Adrenal gland (tissue), 9 donors: ENCODE measurements at regions not wholly inside any gene's neighbourhood (a gene's known extent, or its start where the extent isn't known, plus 50 kb on each side); places are given as distances from the start of the nearest gene placed in this dataset.

Experiments used
- DNase-seq, 7 donors: peaks; one replicate each; pipeline ENCODE4 v3.0.0-alpha.2; 2019 to 2020
- H3K27ac ChIP-seq, 5 donors: fragments of 200-600 bp; sonication (generic) in 4 of 5; 1 replicate in 3 of 5; 2 replicates in 2 of 5; pipeline versions ENCODE4 v1.5.1 to v1.8.0; 2016 to 2020; ENCODE audit warnings: mild to moderate bottlenecking in 1 of 5
- H3K27me3 ChIP-seq: fragments of 200-600 bp; 2 replicates; pipeline ENCODE4 v1.8.0; 2021
- H3K36me3 ChIP-seq, 2 donors: fragments of 200-600 bp; replicated peaks in 1 of 2; 1 replicate in 1 of 2; 2 replicates in 1 of 2; pipeline versions ENCODE4 v1.5.1 to v1.8.0; 2018 to 2022
- H3K4me1 ChIP-seq, 2 donors: fragments of 200-600 bp; replicated peaks in 1 of 2; 1 replicate in 1 of 2; 2 replicates in 1 of 2; pipeline versions ENCODE4 v1.5.1 to v1.8.0; 2018 to 2021
- H3K4me3 ChIP-seq, 4 donors: fragments of 200-600 bp; sonication (generic) in 3 of 4; one replicate each; pipeline ENCODE4 v1.5.1; 2016 to 2018
- H3K9me3 ChIP-seq, 3 donors: fragments of 200-600 bp; sonication (generic) in 1 of 3; replicated peaks in 1 of 3; 1 replicate in 2 of 3; 2 replicates in 1 of 3; pipeline versions ENCODE4 v1.5.1 to v1.8.0; 2016 to 2021
- POLR2A ChIP-seq, 2 donors: fragments of 450-650 bp; IDR thresholded peaks; one replicate each; pipeline ENCODE4 v1.6.1; 2017; ENCODE audit warnings: antibody characterized with exemption in 2 of 2, mild to moderate bottlenecking in 2 of 2, moderate library complexity in 1 of 2
- WGBS, 4 donors: extraction: QIAGEN DNeasy Blood & Tissue Kit in 2 of 4; methylation state at CpG; one replicate each; pipeline versions ENCODE4 v1.1.5 to v1.1.7; 2013 to 2017; 5-methylcytosine and 5-hydroxymethylcytosine counted together
- intact Hi-C, 2 donors: fragments of 100-400 bp; cut with DNase I; formaldehyde crosslinking; loops; one replicate each; pipeline versions ENCODE4 v1.14.1 to v1.15.0; 2022 to 2023
- TF ChIP-seq, protein P1 (sequence below), 6 experiments: fragments of 450-650 bp in 4 of 6; fragments of 200-600 bp in 2 of 6; sonication (generic) in 1 of 6; IDR thresholded peaks; 1 replicate in 5 of 6; 2 replicates in 1 of 6; pipeline versions ENCODE4 v1.5.1 to v1.8.0; 2016 to 2021; ENCODE audit warnings: antibody characterized with exemption in 6 of 6, mild to moderate bottlenecking in 2 of 6, moderate library complexity in 1 of 6
- donor health status: healthy with polysubstance abuse.
- donor health status: Bipolar disorder and iron deficiency.
- donor health status: DM: yes; HTN: yes; CAD: no.
- donor health status: DM: no; HTN: no; CAD: no.
- donor health status: DM: no; HTN: no; CAD: no.

DNA sequence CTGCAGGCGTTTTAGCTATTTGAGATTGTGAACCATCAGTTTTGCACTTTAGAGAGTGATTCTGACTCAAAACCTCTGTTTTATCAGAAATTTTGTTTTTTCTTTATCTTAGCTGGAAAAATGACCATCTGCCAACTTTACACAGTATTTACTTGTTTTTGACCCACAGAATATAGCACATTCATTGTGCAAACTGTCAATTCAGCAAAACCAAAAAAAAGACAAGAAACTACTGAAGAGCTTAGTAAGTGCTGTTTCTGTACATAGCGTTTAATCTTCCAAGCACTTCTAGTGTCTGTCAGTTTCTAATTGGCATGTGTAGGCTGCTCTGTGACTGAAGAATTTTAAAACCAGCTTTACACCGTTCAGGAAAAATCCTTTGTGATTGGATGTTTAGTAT is 76.0 kb upstream of the VANGL1 start:
- no peak for DNase-seq
- TF ChIP-seq, protein P1, sequence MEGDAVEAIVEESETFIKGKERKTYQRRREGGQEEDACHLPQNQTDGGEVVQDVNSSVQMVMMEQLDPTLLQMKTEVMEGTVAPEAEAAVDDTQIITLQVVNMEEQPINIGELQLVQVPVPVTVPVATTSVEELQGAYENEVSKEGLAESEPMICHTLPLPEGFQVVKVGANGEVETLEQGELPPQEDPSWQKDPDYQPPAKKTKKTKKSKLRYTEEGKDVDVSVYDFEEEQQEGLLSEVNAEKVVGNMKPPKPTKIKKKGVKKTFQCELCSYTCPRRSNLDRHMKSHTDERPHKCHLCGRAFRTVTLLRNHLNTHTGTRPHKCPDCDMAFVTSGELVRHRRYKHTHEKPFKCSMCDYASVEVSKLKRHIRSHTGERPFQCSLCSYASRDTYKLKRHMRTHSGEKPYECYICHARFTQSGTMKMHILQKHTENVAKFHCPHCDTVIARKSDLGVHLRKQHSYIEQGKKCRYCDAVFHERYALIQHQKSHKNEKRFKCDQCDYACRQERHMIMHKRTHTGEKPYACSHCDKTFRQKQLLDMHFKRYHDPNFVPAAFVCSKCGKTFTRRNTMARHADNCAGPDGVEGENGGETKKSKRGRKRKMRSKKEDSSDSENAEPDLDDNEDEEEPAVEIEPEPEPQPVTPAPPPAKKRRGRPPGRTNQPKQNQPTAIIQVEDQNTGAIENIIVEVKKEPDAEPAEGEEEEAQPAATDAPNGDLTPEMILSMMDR (IDR thresholded peaks at IDR 0.05): no peak
- no peak for TF ChIP-seq POLR2A (IDR thresholded peaks at IDR 0.05)
- H3K9me3 ChIP-seq: peaks cover 0 to 8% (median 0%) of the 10 kb centered on the region in 3 donors
- H3K4me3 ChIP-seq: no peak overlapping the region
- H3K4me1 ChIP-seq: no peaks in the 10 kb centered on the region
- WGBS, 4 donors: 59 to 68% (median 65%) methylated on average over 3 of the region's 3 CpGs
- H3K27me3 ChIP-seq: peaks cover 25% of the 10 kb centered on the region
- no peaks in the 10 kb centered on the region for H3K36me3 ChIP-seq
- intact Hi-C loops: no loop called here
- H3K27ac ChIP-seq: no peak overlapping the region

DNA sequence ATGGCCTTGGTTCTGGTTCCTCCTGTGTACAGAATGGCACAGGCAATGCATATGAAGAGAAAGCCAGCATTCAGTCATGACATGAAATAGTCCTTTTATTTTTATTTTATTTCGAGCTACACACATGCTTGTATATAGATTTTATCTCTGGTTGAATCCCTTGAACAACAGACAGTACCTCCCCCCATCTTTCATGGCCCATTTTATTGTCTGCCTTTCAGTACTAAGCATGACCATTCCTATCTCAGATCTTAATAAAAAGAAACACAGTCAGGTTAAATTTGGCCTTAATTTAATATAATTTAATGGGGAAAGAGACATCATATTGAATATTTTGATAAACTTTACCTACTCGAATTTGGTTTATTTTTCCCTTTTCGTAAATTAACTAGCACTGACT is 76.4 kb upstream of the VANGL1 start:
- no peaks in the 10 kb centered on the region for H3K36me3 ChIP-seq
- WGBS, 4 donors: 49 to 57% (median 52%) methylated on average over 3 of the region's 3 CpGs
- no peak overlapping the region for H3K4me3 ChIP-seq
- H3K9me3 ChIP-seq: peaks cover 0 to 8% (median 0%) of the 10 kb centered on the region in 3 donors
- H3K27ac ChIP-seq: no peak overlapping the region
- intact Hi-C loops: no loop called here
- TF ChIP-seq, protein P1 (IDR thresholded peaks at IDR 0.05): no peak
- no peak for TF ChIP-seq POLR2A (IDR thresholded peaks at IDR 0.05)
- H3K4me1 ChIP-seq: no peaks in the 10 kb centered on the region
- peaks cover 25% of the 10 kb centered on the region for H3K27me3 ChIP-seq
- no peak for DNase-seq

DNA sequence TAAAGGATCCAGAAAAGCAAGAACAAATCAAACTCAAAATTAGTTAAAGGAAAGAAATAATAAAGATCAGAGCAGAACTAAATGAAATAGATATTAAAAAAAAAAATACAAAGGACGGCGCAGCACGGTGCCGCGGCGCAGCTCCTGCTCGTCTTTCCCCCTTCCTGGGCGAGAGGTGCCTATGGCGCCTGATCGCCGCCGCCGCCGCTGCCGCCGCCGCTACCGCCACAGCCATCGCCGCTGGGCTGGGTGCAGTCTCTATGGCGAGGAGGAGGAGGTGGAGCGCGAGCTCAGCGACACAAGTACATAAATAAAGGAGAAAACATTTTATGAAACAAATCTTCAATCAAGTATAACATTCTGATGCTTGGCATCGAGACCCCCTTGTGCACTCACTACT is 77.6 kb upstream of the VANGL1 start:
- DNase-seq: no peak
- Histone ChIP-seq H3K27me3 (peaks cover 25% of the 10 kb centered on the region), H3K27ac (no peak overlapping the region), H3K4me3 (no peak overlapping the region), H3K4me1 (no peaks in the 10 kb centered on the region), H3K36me3 (no peaks in the 10 kb centered on the region), H3K9me3 (peaks cover 0 to 8% (median 0%) of the 10 kb centered on the region in 3 donors)
- WGBS, 4 donors: 18 to 24% (median 23%) methylated on average over 25 of the region's 25 CpGs
- intact Hi-C loops: no loop called here
- TF ChIP-seq, protein P1 (IDR thresholded peaks at IDR 0.05): no peak
- TF ChIP-seq POLR2A (IDR thresholded peaks at IDR 0.05): no peak

DNA sequence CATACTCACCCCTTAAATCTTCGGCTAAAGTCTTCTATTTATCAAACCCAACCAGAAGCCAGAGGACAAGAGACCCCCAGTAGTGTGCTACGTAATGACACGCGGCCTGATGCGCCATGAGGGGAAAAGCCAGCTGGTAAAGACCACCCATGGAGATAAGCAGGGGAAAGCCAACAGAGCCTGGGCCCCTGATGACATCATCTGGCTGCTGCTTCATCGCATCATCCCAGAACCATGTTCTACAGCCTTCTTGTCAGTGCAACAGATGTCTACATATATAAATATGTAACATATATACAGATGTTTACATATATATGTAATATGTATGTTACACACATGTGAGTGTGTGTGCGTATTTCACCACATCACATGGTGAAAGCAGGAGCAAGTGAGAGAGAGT is 81.7 kb upstream of the VANGL1 start:
- H3K27ac ChIP-seq: no peak overlapping the region
- peaks cover 19% of the 10 kb centered on the region for H3K27me3 ChIP-seq
- no peaks in the 10 kb centered on the region for H3K4me1 ChIP-seq
- H3K4me3 ChIP-seq: no peak overlapping the region
- H3K9me3 ChIP-seq: no peaks in the 10 kb centered on the region
- DNase-seq: no peak
- 56 to 85% (median 62%) methylated on average over 6 to 7 of the region's 7 CpGs for WGBS, 4 donors
- intact Hi-C loops: no loop called here
- no peaks in the 10 kb centered on the region for H3K36me3 ChIP-seq
- TF ChIP-seq, protein P1 (IDR thresholded peaks at IDR 0.05): no peak
- no peak for TF ChIP-seq POLR2A (IDR thresholded peaks at IDR 0.05)
